ENCODE measurements at regions not wholly inside any gene's neighbourhood (a gene's known extent, or its start where the extent isn't known, plus 50 kb on each side); places are given as distances from the start of the nearest gene placed in this dataset.

DNA sequence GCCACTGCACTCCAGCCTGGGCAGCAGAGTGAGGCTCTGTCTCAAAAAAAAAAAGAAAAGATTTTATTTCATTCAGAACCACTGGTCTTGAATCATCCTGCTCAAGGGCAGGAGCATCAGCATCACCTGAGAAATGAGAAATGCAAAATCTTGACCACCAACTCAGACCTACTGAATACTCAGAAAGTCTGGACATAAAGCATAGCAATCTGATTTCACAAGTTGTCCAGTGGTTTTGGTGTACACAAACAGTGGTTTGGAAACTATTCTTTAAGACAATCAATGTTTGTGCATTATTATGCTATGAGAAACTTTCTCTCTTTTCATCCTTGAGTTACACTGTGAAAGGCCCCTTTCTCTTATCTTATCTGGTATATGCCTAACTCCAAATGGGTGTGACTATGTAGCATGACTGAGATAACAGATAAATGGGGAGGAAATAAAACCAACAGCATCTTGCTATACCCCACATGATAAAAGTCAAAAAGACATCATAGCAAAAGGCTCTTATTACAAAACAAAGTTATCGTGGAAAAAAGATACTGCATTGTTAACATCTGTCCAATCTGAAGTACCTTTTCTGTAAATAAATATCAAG is 174.2 kb upstream of the STT3B start:
- Histone ChIP-seq H3K4me1 (peaks cover 3% of the 10 kb centered on the region), H2AFZ (no peak overlapping the region), H3K4me2 (ENCODE audit: low read length) (no peak overlapping the region), H3K4me3 (ENCODE audit: low read depth, low read length) (no peak overlapping the region), H3K79me2 (no peaks in the 10 kb centered on the region), H3K27ac (no peak overlapping the region), H3K9me3 (ENCODE audit: control insufficient read depth, low read length) (peaks cover 4% of the 10 kb centered on the region), H3K36me3 (ENCODE audit: control insufficient read depth, insufficient read depth, low read length) (no peaks in the 10 kb centered on the region), H3K9ac (no peak overlapping the region), H3K27me3 (ENCODE audit: control insufficient read depth, insufficient read depth, low read length) (no peaks in the 10 kb centered on the region)
- no peak for TF ChIP-seq CTCF (IDR thresholded peaks at IDR 0.05)

- Histone ChIP-seq H3K9ac (no peak overlapping the region), H3K4me1 (peaks cover 3% of the 10 kb centered on the region), H3K4me2 (ENCODE audit: low read length) (no peak overlapping the region), H2AFZ (peak overlapping the region; percentile 55), H3K79me2 (no peaks in the 10 kb centered on the region), H3K36me3 (ENCODE audit: control insufficient read depth, insufficient read depth, low read length) (no peaks in the 10 kb centered on the region), H3K27ac (no peak overlapping the region), H3K9me3 (ENCODE audit: control insufficient read depth, low read length) (no peaks in the 10 kb centered on the region), H3K4me3 (ENCODE audit: low read depth, low read length) (no peak overlapping the region), H3K27me3 (ENCODE audit: control insufficient read depth, insufficient read depth, low read length) (no peaks in the 10 kb centered on the region)
- no peak for TF ChIP-seq CTCF (IDR thresholded peaks at IDR 0.05)
Observed at GRCh38 chr3:31361371-31362273, 171.1 kb upstream of the STT3B start.

DNA sequence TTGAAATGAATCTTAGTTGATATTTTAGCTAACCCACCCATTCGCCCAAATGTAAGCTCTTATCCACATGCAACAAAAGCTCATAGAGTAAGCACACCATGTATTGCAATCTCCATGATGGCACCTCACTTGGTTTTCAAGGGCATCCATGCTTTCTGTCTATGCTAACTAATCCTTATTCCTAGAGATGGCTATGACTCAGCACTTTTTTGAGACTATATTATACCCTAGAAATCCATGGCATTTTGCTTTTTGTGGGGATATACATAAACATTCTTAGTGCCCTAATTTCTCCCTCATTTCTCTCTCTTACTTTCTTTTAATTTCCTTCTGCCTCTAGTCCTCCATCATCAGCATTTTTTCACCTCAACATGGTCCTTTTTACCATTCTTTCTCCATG is 168.5 kb upstream of the STT3B start:
- no peak overlapping the region for H3K4me3 ChIP-seq (ENCODE audit: low read depth, low read length)
- no peaks in the 10 kb centered on the region for H3K36me3 ChIP-seq (ENCODE audit: control insufficient read depth, insufficient read depth, low read length)
- H3K4me1 ChIP-seq: peaks cover 3% of the 10 kb centered on the region
- no peak for TF ChIP-seq CTCF (IDR thresholded peaks at IDR 0.05)
- no peaks in the 10 kb centered on the region for H3K79me2 ChIP-seq
- no peak overlapping the region for H3K9ac ChIP-seq
- no peaks in the 10 kb centered on the region for H3K27me3 ChIP-seq (ENCODE audit: control insufficient read depth, insufficient read depth, low read length)
- H3K27ac ChIP-seq: no peak overlapping the region
- no peaks in the 10 kb centered on the region for H3K9me3 ChIP-seq (ENCODE audit: control insufficient read depth, low read length)
- H2AFZ ChIP-seq: no peak overlapping the region
- no peak overlapping the region for H3K4me2 ChIP-seq (ENCODE audit: low read length)

DNA sequence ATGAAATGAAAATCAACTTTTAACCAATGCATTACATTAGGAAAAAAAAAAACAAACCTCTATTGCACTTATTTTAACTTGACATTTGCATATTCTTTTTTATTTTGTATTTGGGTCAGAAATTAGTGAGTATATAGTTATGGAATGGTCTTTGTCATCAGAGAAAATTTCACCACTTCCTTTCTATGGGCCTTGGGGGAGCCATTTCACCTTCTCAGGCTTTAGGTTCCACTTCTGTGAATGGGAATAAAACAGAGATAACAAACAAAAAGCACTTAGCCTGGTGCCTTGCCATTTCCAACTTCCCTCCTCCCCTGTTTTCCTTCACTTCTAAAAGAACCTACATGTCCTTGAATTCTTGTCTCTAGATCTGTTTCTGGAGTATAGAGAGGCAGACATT is 168.0 kb upstream of the STT3B start:
- Histone ChIP-seq H3K27ac (no peak overlapping the region), H3K79me2 (no peaks in the 10 kb centered on the region)

More for the DNA sequence above, 168.0 kb upstream of the STT3B start:
- no peaks in the 10 kb centered on the region for H3K36me3 ChIP-seq (ENCODE audit: control insufficient read depth, insufficient read depth, low read length)
- H3K4me2 ChIP-seq (ENCODE audit: low read length): no peak overlapping the region
- H3K9me3 ChIP-seq (ENCODE audit: control insufficient read depth, low read length): no peaks in the 10 kb centered on the region
- H3K9ac ChIP-seq: no peak overlapping the region
- no peak overlapping the region for H3K4me3 ChIP-seq (ENCODE audit: low read depth, low read length)
- H3K27me3 ChIP-seq (ENCODE audit: control insufficient read depth, insufficient read depth, low read length): no peaks in the 10 kb centered on the region
- H2AFZ ChIP-seq: peak overlapping the region; percentile 40
- TF ChIP-seq CTCF (IDR thresholded peaks at IDR 0.05): no peak
- peaks cover 3% of the 10 kb centered on the region for H3K4me1 ChIP-seq

Measured in parathyroid adenoma (tissue), 2 donors.